ENCODE measurements at regions not wholly inside any gene's neighbourhood (a gene's known extent, or its start where the extent isn't known, plus 50 kb on each side); places are given as distances from the start of the nearest gene placed in this dataset.

DNA sequence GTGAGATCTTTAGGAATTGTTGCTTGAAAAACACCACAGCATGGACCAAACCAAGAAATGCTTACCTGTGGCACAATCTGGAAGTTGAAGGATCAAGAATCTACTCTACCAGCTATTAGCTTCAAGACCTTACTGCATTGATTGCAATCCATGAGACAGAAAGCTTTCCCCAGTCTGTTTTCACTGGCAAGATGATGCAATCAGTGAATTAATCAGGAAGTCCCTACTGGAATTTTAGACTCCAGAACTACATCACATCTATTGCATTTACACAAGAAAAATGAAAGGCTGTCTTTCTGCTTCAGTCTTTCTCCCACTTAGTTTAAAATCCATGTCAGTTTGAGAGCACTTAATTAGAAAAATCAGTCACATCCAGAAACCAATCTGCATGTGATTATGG is 191.7 kb downstream of the TFEC start:
- TF ChIP-seq POLR2AphosphoS5 (IDR thresholded peaks at IDR 0.05) (no peak), CTCF (IDR thresholded peaks at IDR 0.05) (no peak)
